ENCODE measurements at regions not wholly inside any gene's neighbourhood (a gene's known extent, or its start where the extent isn't known, plus 50 kb on each side); places are given as distances from the start of the nearest gene placed in this dataset.
"Not testable (repeated sequence)": the region's sequence is repeated elsewhere in the genome, so short reads cannot be mapped to it uniquely, and the experiment has no call there.

GRCh38 chr4:12446256-12446655, 1017.6 kb upstream of the HS3ST1 start:
- H3K27ac ChIP-seq, result no peak overlapping the region
- TF ChIP-seq CTCF (IDR thresholded peaks at IDR 0.05) (no peak), ZFX (IDR thresholded peaks at IDR 0.05; ENCODE audit: borderline replicate concordance) (no peak)

- no peak overlapping the region for H3K27ac ChIP-seq
- TF ChIP-seq CTCF (IDR thresholded peaks at IDR 0.05) (no peak), ZFX (IDR thresholded peaks at IDR 0.05; ENCODE audit: borderline replicate concordance) (no peak)
These were observed 1017.1 kb upstream of the HS3ST1 start for GRCh38 chr4:12445711-12446235.

GRCh38 chr4:12439633-12440305, 1011.1 kb upstream of the HS3ST1 start:
- H3K27ac ChIP-seq, result no peak overlapping the region
- no peak for TF ChIP-seq CTCF (IDR thresholded peaks at IDR 0.05)
- TF ChIP-seq ZFX (IDR thresholded peaks at IDR 0.05; ENCODE audit: borderline replicate concordance), result no peak

GRCh38 chr4:12431259-12431658, 1002.6 kb upstream of the HS3ST1 start:
- not testable (repeated sequence) for H3K27ac ChIP-seq

GRCh38 chr4:12421364-12421763, 992.7 kb upstream of the HS3ST1 start:
- no peak overlapping the region for H3K27ac ChIP-seq
- no peak for TF ChIP-seq ZFX (IDR thresholded peaks at IDR 0.05; ENCODE audit: borderline replicate concordance)
- no peak for TF ChIP-seq CTCF (IDR thresholded peaks at IDR 0.05)

GRCh38 chr4:12416755-12417154, 988.1 kb upstream of the HS3ST1 start:
- TF ChIP-seq CTCF (IDR thresholded peaks at IDR 0.05) (no peak), ZFX (IDR thresholded peaks at IDR 0.05; ENCODE audit: borderline replicate concordance) (no peak)
- no peak overlapping the region for H3K27ac ChIP-seq

GRCh38 chr4:12414181-12414812, 985.6 kb upstream of the HS3ST1 start:
- no peak for TF ChIP-seq CTCF (IDR thresholded peaks at IDR 0.05)
- no peak for TF ChIP-seq ZFX (IDR thresholded peaks at IDR 0.05; ENCODE audit: borderline replicate concordance)

More at GRCh38 chr4:12414181-12414812, 985.6 kb upstream of the HS3ST1 start:
- H3K27ac ChIP-seq, result no peak overlapping the region
